PFSK-1 (cell line): ENCODE measurements at regions not wholly inside any gene's neighbourhood (a gene's known extent, or its start where the extent isn't known, plus 50 kb on each side); places are given as distances from the start of the nearest gene placed in this dataset.

Experiments used
- FOXP2 ChIP-seq: optimal IDR thresholded peaks from 2 replicates; pipeline ENCODE3; 2011; ENCODE audit warnings: borderline replicate concordance, control low read depth, inconsistent platforms; ENCODE audit not compliant: insufficient read depth; ENCODE audit errors: extremely low read length, extremely low read depth
- POLR2AphosphoS5 ChIP-seq: IDR thresholded peaks from 2 replicates; pipeline ENCODE4 v1.6.1; 2012; ENCODE audit warnings: low read depth, mild to moderate bottlenecking, control low read depth, low read length, moderate library complexity
- SIN3A ChIP-seq: IDR thresholded peaks from 2 replicates; pipeline ENCODE4 v1.6.1; 2012; ENCODE audit warnings: mild to moderate bottlenecking, low read length, moderate library complexity, borderline replicate concordance; ENCODE audit not compliant: insufficient read depth
- TAF1 ChIP-seq: IDR thresholded peaks from 2 replicates; pipeline ENCODE4 v1.6.1; 2012; ENCODE audit warnings: low read length, control low read depth, borderline replicate concordance; ENCODE audit not compliant: insufficient read depth
- TF ChIP-seq, protein P1 (sequence below), 2 experiments: IDR thresholded peaks; 2 replicates each; pipeline versions ENCODE4 v1.6.1 to v1.8.0; 2011 to 2012; ENCODE audit warnings: low read depth in 2 of 2, low read length in 2 of 2, control low read depth in 1 of 2, inconsistent platforms in 1 of 2, mild to moderate bottlenecking in 1 of 2, moderate library complexity in 1 of 2; ENCODE audit not compliant: insufficient read depth in 1 of 2

DNA sequence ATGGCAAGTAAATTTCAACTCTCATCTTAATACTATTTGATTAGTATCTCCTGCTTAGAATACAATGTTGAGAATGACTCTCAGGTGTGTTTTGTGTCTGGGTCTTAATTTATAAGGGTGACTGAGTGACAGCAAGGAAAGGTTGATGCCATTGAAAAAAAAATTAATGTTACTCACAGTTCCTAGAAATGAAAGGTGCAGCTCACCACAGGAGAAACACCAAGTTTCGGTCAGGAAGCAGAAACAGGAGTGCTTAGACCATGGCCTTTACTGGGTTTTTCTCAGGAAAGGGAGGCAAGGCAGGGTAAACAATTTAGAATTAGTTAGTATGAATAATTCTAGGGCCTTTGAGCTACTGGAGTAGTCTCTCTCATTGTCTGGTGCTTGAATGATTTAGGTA lies 159.2 kb upstream of the C9orf72 start:
- TF ChIP-seq, protein P1, sequence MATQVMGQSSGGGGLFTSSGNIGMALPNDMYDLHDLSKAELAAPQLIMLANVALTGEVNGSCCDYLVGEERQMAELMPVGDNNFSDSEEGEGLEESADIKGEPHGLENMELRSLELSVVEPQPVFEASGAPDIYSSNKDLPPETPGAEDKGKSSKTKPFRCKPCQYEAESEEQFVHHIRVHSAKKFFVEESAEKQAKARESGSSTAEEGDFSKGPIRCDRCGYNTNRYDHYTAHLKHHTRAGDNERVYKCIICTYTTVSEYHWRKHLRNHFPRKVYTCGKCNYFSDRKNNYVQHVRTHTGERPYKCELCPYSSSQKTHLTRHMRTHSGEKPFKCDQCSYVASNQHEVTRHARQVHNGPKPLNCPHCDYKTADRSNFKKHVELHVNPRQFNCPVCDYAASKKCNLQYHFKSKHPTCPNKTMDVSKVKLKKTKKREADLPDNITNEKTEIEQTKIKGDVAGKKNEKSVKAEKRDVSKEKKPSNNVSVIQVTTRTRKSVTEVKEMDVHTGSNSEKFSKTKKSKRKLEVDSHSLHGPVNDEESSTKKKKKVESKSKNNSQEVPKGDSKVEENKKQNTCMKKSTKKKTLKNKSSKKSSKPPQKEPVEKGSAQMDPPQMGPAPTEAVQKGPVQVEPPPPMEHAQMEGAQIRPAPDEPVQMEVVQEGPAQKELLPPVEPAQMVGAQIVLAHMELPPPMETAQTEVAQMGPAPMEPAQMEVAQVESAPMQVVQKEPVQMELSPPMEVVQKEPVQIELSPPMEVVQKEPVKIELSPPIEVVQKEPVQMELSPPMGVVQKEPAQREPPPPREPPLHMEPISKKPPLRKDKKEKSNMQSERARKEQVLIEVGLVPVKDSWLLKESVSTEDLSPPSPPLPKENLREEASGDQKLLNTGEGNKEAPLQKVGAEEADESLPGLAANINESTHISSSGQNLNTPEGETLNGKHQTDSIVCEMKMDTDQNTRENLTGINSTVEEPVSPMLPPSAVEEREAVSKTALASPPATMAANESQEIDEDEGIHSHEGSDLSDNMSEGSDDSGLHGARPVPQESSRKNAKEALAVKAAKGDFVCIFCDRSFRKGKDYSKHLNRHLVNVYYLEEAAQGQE (IDR thresholded peaks at IDR 0.05; ENCODE audit: insufficient read depth in 1 of 2, low read depth in 2 of 2, low read length in 2 of 2) = no peak
- TF ChIP-seq TAF1 (no peak), POLR2AphosphoS5 (no peak), SIN3A (no peak), FOXP2 (no peak)

DNA sequence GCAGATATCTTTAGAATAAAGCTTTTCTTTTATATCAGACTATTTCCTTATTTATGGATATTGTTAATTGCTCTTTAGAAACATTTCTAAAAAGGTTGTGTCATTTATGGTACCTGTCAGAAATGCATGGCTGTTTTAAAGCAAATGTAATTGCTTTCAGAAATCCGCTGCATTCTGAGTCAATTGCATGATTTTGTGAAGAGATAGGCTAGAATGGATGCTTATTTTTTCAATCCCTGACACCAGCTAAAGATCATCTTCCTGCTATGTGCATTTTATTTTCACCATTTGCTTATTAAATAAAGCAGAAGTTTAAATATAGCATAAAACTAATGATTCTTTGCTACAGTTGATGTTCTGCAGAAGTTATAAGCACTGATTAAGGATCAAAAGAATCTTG lies 170.2 kb upstream of the C9orf72 start:
- no peak for TF ChIP-seq SIN3A
- TF ChIP-seq FOXP2 = no peak
- TF ChIP-seq, protein P1 (IDR thresholded peaks at IDR 0.05; ENCODE audit: insufficient read depth in 1 of 2, low read depth in 2 of 2, low read length in 2 of 2) = no peak
- no peak for TF ChIP-seq POLR2AphosphoS5
- no peak for TF ChIP-seq TAF1

DNA sequence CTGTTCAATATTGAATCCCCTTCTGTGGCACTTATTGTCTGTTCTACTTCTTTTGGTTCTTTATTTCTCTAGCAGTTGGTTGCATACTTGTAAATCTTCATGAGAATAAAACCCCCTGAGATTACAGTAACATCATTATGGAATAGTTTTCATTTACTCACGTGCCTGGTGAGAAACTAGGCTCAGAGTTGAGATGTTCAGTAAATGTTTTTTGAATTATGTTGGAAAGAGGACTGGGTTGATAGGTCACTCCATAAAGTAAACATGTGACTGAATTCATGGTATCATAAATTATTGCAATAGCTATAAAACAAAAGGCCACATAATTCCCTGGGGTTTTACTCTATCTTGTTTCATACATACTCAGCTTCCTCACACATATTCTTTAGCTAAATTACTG lies 174.2 kb upstream of the C9orf72 start:
- TF ChIP-seq FOXP2 (no peak), POLR2AphosphoS5 (no peak), TAF1 (no peak), SIN3A (no peak)
- TF ChIP-seq, protein P1 (IDR thresholded peaks at IDR 0.05; ENCODE audit: insufficient read depth in 1 of 2, low read depth in 2 of 2, low read length in 2 of 2) = no peak

DNA sequence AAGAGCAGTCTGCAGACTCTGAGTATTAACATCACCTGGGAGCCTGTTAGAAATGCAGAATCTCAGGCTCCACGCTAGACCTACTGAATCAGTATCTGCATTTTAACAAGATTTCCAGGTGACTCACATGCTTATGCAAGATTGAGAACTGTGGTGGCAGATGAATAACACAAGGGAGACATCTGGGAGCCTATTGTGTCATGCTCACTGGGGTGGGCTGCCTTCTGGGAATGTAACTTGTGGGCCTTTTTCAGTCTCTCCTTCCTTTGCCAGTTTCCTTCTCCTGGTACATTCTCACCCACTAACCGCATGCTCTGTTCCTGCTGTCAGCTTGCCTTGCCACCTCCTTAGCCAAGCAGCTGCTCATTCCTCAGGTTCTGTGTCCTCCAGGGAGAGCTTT lies 176.6 kb upstream of the C9orf72 start:
- TF ChIP-seq TAF1 = no peak

DNA sequence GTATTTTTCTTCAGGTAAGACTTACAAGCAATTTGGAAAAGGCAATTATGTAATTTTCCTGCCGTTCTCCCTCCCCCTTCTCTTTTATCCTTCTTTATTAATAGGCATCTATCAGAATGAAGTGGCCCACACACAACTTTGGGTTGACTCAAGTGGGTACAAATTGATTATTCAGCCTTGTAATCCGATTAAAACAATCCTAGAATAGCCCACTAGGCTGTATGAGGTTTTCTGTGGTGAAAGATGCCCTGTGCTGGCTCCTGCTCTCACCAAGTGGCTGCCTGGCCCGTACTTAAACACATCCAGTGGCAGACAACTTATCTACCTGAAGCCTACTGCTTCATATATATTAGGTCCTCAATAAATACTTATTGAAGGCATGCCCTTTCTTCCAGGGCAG lies 177.3 kb upstream of the C9orf72 start:
- TF ChIP-seq, protein P1 (IDR thresholded peaks at IDR 0.05; ENCODE audit: insufficient read depth in 1 of 2, low read depth in 2 of 2, low read length in 2 of 2) = no peak
- TF ChIP-seq POLR2AphosphoS5 = no peak
- TF ChIP-seq FOXP2 = no peak
- TF ChIP-seq TAF1 = no peak

DNA sequence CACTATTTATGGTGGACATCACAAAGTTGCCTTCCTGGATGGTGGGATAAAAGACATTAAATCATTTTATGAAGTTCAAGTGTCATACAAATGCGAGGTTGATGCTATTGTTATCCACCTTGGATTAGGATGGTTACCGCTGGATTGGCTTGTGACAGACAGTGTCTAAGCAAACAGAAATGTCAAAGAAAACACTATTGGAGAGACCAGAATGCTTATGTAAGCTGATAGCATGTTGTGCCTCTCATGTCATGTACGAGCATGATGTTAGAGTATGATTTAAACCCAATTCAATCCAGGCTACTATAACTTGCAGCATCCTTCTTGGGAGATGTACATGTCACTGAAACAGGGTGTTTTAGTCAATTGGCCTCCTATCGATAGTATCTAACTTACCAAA lies 178.8 kb upstream of the C9orf72 start:
- TF ChIP-seq, protein P1 (IDR thresholded peaks at IDR 0.05; ENCODE audit: insufficient read depth in 1 of 2, low read depth in 2 of 2, low read length in 2 of 2) = no peak
- TF ChIP-seq FOXP2 (no peak), SIN3A (no peak), TAF1 (no peak), POLR2AphosphoS5 (no peak)
